Stimulated activated CD4-positive, alpha-beta T cell treated with anti-CD3 and anti-CD28 coated beads, Interleukin-1b, Interleukin-23, amount 100 ng/mL, for 48 hours (primary cell): ENCODE measurements at regions not wholly inside any gene's neighbourhood (a gene's known extent, or its start where the extent isn't known, plus 50 kb on each side); places are given as distances from the start of the nearest gene placed in this dataset.
A peak's percentile ranks its signal among the peaks of the same experiment; 100 is the strongest.

Experiments used
- DNase-seq: peaks from one replicate; pipeline ENCODE4 v3.0.0-alpha.2; 2020

DNA sequence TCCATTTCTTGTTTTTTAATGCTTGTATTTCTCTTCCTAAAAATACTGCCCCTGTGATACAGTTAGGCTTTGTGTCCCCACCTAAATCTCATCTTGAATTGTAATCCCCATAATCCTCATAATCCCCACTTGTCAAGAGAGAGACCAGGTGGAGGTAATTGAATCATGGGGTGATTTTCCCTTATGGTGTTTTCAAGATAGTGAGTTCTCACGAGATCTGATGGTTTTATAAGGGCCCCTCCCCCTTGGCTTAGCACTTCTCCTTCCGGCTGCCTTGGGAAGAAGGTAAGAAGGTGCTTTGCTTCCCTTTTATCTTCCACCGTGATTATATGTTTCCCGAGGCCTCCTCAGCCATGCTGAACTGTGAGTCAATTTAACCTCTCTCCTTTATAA is 227.4 kb downstream of the MAN2A1 start:
- DNase-seq: no peak

GRCh38 chr5:109917966-109918365 is 228.2 kb downstream of the MAN2A1 start:
- no peak for DNase-seq

DNA sequence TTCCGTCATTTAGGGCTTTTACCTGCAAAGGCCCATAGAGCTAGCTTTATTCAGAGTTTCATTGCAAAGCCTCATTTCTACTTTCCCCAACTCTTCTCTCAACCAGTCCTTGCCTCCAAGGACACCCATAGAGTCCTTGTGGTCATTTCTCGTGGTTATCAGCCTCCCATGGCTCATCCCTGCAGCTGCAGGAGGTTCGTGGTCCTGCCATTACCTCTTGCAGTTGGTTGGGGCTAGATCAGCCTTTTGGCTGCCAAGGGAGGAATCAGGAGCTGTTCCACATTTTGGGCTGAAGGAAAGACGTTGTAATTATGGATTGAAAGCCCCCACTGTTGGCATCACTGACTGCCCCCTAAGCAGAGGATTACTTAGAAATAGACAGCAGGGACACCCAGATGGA is 231.0 kb downstream of the MAN2A1 start:
- DNase-seq: no peak

DNA sequence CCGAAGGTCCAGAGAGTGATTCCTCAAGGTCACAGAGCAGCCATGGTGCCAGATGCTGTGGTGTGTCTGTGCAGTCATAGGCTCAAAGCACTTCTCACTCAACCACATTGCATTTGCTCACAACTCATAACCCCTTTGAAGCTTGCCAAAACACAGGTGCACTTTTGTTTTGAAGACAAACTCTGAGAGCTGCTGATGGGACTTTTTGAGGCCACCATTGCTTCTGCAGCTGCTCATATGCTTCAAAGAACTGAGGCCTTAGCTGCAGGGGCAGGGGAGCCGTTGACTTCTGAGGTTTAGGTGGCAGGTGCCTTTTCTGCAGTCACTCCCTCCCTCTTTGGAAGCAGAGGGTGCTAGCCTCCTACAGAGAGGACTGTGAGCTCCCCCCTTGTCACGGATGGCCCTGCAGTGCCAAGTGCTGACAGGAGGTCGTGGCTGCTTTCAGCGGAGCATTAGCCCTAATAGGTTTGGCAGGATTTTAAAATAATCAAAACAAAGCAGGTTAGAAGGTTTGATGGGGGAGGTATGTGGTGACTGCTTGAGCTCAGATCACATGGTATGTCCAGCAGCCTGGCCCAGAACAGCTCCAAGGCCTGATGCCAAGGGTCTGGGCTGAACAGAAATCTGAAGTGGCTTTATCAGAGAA is 232.1 kb downstream of the MAN2A1 start:
- peak; percentile 47 for DNase-seq

DNA sequence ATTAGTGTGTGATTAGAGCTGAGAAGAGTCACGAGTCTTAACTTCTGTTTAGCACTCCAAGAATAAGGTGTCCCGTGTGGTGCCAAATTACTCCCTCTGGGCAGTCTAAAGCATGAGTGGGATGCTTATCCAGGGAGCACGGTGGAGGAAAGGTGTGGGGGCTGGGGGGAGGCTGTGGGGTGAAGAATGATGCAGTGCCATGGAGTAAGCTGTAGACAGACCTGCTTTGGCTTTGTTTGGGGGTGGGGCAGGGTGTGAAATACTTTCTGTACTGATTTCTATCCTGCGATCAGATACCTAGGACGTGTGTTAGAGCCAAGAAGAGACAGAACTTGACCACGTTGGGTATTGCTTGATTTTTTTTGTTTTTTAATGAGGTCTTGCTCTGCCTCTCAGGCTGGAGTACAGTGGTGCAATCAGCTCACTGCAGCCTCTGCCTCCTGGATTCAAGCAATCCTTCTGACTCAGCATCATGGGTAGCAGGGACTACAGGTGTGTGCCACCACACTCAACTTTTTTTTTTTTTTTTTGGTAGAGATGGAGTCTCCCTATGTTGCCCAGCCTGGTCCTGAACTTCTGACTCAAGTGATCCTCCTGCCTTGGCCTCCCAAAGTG is 232.8 kb downstream of the MAN2A1 start:
- no peak for DNase-seq

DNA sequence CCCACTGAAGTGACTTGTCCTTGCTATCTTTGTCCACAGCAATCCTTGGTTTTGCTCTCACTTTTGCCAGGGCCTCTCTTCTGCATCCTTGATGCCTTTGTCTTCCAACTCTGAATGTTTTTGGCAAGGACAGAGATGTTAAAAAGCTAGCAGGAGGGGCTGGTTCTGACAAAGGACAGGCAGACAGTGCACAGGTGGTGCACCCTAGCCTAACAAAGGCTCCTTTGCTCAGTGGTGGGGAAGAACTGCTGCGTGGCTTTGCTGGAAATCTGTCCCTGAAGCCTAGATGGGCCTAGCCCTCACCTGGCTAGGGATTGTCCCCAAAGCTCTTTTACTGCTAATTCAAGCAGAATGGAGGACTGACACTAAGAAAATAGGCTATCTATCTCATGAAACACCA is 233.5 kb downstream of the MAN2A1 start:
- no peak for DNase-seq

DNA sequence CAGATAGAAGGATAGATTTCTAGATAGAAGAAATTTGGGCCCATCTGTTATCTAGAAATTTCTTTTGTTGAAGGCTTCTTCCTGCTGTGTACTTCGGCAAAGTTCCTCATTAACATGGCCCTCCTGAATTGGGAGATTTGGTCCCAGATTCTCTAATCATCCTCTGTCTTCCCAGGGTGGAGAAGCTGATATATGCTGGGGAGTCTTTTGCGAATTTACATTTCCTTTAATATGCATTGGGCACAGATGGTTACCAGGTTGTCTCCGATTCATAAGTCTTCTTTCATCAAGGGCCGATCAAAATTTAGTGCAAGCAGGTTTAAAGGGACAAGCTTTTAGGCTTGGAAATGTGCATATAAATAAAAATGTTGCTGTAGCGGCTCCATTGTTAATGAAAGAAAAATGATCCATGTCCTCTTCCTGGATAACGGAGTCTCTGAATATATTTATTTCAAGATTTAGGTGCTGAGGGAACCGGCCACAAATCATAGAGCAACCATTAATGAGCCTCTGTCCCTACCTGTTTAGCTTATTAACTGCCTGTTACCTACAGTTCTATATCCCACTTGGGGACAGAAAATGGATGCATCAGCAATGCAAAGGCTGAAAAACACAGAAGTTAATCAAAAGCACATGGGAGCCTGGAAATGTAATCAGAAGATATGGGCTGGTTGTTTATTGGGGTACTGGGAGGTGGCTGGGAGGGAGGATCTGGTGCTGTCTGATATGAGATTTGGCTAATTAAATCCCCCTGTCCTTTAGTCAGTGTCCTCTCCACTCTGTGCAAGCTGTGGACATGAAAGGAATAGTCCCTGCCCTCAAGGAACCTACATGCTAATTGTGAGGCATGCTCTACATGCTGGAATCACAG is 234.7 kb downstream of the MAN2A1 start:
- no peak for DNase-seq

- no peak for DNase-seq
These were observed 237.9 kb downstream of the MAN2A1 start for GRCh38 chr5:109927639-109928038.

DNA sequence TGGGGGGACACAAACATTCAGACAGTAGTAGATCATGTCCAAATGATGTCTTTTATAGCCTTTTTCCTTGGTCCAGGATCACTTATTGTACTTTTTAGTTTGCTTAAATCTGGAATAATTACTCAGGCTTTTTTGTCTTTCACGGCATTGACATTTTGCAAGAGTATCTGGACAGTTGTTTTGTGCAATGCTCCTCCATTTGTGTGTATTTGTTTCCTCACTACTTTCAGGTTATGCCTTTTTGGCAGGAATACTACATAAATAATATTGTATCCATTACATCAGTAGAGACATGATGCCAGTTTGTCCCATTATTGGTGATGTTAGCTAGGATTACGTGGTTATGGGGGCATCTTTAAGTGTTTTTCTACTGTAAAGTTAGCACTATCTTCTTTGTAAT is 238.3 kb downstream of the MAN2A1 start:
- no peak for DNase-seq

DNA sequence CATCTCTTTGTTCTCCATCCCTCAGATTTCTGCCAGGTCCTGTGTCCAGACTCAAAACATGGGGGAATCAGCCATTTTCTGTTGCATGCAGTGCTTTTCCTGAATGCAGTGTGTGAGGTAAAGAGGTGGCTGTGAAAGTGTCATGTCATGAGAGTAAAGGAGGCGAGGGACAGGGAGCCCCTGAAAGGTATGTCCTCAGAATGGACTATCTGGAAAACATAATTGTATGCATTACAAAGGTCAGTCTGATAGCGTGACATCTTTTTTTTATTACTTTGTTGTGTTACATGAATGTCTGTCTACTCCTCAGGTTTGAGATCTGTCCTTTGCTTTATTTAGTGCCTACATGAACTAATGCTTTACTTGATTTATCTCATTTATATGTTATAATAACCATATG is 239.1 kb downstream of the MAN2A1 start:
- DNase-seq: no peak

GRCh38 chr5:109929376-109929775 is 239.6 kb downstream of the MAN2A1 start:
- no peak for DNase-seq

DNA sequence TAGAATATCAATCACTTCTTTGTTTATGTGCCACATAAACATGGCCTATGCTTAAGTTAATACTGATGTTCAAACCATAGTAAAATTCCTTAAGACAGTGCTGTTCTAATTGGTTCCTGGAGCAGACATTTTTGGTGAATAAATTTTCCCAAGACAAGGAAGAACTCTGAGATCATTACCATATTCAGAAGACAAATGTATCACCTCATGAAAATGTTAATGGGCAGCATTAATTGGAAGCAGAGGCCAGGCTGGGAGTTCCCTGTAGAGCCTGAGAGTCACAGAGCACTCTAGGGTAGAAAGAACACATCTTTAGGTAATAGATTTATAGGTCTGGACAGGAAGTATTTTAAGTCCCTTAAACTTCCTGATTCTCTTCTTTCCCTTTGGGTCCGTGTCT is 240.2 kb downstream of the MAN2A1 start:
- DNase-seq: no peak

GRCh38 chr5:109931049-109931780 is 241.5 kb downstream of the MAN2A1 start:
- no peak for DNase-seq

- peak; percentile 17 for DNase-seq
These were observed 246.2 kb downstream of the MAN2A1 start for GRCh38 chr5:109935833-109936490.

GRCh38 chr5:109936996-109937395 is 247.3 kb downstream of the MAN2A1 start:
- peak; percentile 66 for DNase-seq

DNA sequence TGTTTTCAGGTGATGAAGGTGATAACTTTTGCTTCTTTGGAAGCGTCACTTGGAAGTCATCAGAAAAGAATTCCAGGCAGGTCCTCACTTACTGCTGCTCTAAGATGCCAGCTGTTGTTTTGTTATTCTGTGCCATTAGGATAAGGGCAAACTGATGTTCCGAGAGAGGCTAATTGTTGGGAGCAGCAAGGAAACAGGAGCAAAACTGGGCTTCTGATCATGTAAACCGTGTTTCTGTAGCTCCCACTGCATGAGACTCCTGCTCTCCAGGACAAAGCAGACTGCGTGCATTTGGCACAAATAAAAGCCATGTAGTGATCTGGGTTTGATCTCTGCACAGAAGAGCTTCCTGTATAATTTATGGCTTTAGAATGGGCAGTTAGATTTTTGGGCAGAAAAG is 248.2 kb downstream of the MAN2A1 start:
- no peak for DNase-seq

DNA sequence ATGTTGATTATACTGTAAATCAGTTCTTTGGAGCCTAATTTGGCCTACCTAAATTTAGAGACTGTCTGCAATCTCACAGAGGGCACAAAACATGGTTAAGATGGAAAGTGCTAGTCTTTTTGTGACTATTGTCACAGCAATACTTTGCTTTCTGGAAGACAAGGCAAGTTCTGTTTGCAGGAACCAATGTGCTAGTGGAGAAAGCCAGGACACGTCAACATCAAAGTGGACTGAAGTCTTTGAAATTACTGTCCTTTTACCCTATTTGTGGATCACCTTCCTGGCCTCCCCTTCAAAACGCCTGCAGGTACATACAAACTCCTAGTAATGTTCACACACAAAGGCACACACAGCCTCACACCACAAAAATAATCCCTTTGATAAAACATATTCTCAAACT is 248.7 kb downstream of the MAN2A1 start:
- DNase-seq: no peak

DNA sequence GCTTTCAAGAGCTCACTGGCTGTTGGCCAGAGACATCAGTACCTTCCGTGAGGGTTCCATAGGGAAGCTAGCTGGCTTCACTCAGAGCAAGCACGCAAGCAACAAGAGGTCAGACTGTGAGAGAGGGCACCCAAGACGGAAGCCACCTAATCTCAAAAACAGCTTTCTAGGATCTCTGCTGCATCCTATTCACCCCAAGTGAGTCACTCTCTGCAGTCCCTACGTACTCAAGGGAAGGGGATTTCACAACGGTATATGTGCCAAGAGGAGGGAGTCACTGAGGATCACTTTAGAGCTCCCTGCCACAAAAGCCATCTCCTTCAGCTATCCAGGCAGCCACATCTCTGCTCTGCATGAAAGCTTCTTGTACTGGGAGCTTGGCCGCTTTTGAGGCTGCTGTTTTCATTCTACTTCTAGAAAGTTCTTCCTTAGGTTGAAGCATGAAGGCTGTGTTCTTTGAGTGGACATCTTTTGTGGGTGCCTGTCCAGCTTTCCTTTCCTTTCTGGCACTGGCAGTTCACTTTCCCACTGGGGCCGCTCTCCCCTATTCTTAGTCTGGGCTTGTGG is 249.5 kb downstream of the MAN2A1 start:
- DNase-seq: no peak

DNA sequence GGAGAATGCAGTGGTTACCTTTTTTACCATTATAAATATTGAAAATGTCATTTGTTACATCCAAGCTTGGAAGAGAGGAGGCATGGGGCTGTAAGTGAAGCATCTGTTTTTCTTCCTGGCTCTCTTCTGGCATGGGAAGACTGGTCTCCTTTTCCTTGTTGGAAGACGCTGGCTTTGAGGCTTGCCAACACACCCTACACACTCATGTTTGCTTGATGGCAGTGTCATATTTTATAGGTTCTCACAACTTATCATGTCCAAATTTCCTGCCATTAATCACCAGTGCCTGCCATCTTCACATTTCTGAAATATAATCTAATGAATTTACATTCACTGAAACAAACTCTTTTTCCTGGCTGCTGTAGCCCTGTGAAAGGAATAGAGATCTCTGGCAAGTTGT is 252.9 kb downstream of the MAN2A1 start:
- DNase-seq: no peak

GRCh38 chr5:109943701-109944235 is 254.0 kb downstream of the MAN2A1 start:
- DNase-seq: no peak

DNA sequence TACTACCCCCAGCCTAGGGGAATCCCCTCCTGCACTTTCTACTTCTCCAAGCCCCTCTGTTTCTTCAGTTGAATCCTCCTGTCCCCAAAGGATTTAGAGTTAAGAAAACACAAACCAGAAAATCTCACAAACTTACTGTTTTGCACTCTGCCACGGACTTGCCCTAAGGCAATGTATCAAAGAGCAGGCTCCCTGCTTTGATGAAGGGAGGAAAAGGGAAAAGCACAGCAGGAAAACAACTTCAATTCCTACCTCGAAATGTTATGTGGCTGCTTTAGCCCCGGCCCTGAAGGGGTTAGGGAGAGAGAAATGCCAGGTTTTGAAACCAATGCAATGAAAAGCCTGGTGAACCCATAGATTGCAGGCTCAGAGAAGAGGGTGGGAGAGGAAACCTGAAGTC is 254.7 kb downstream of the MAN2A1 start:
- no peak for DNase-seq

- peak; percentile 38 for DNase-seq
These were observed 255.5 kb downstream of the MAN2A1 start for GRCh38 chr5:109945097-109945678.
